HepG2 (cell line): ENCODE measurements at regions not wholly inside any gene's neighbourhood (a gene's known extent, or its start where the extent isn't known, plus 50 kb on each side); places are given as distances from the start of the nearest gene placed in this dataset.

Experiments
- ATAC-seq: fragments of 200-7000 bp; cut with Tn5 transposase; 3 replicates; pipeline ENCODE4 v1.9.1; 2020; ENCODE audit warnings: mild to moderate bottlenecking, moderate library complexity
- BruUV-seq: library from RNA; stranded (reverse); fragments of 400-500 nt; replicated peaks from 2 replicates; lab custom pipeline; 2021; lab: Mats Ljungman, UMichigan
- CTCF ChIA-PET: fragments of 300-600 bp; formaldehyde crosslinking; extraction: SDS; loops from one replicate; lab custom pipeline; 2021; ENCODE audit warnings: low total read pairs, inconsistent platforms, low intra/inter-chr PET ratio; lab: Yijun Ruan, JAX
- POLR2A ChIA-PET: fragments of 350-600 bp; sonication (Branson Sonifier 250); formaldehyde crosslinking; loops from one replicate; lab custom pipeline; 2020; ENCODE audit warnings: antibody characterized with exemption, inconsistent platforms; lab: Yijun Ruan, JAX
- DNase-seq: peaks from one replicate; pipeline ENCODE4 v3.0.0-alpha.2; 2015; ENCODE audit warnings: low spot score
- FAIRE-seq: peaks from 3 replicates; lab custom pipeline; 2011; peaks lifted over from hg19 to GRCh38; lab: Jason Lieb, UNC
- H2AFZ ChIP-seq: one replicate; pipeline ENCODE4 v1.6.1; 2011; ENCODE audit warnings: low read length, inconsistent platforms
- H3K27ac ChIP-seq: fragments of 300-600 bp; 3 replicates; pipeline ENCODE4 v1.8.0; 2011; ENCODE audit warnings: mixed run types, mild to moderate bottlenecking, mixed read lengths, low read length, inconsistent platforms; ENCODE audit not compliant: insufficient read depth; ENCODE audit errors: extremely low read length
- H3K27me3 ChIP-seq, 2 experiments: fragments of 200-600 bp in 1 of 2; 2 replicates in 1 of 2; 3 replicates in 1 of 2; pipeline versions ENCODE4 v1.6.0 to v1.8.0; 2011; ENCODE audit warnings: low read length in 2 of 2, mild to moderate bottlenecking in 2 of 2, moderate library complexity in 2 of 2, inconsistent platforms in 1 of 2; ENCODE audit not compliant: insufficient read depth in 2 of 2, control insufficient read depth in 1 of 2
- H3K36me3 ChIP-seq, 2 experiments: fragments of 200-600 bp in 1 of 2; replicated peaks in 1 of 2; 2 replicates in 1 of 2; 3 replicates in 1 of 2; pipeline versions ENCODE4 v1.5.1 to v1.8.0; 2011; ENCODE audit warnings: low read length in 2 of 2, inconsistent platforms in 1 of 2; ENCODE audit not compliant: insufficient read depth in 2 of 2, control insufficient read depth in 1 of 2
- H3K4me1 ChIP-seq: 2 replicates; pipeline ENCODE4 v1.5.1; 2012; ENCODE audit warnings: low read length, inconsistent platforms; ENCODE audit not compliant: insufficient read depth
- H3K4me2 ChIP-seq: 2 replicates; pipeline ENCODE4 v1.6.0; 2011; ENCODE audit warnings: low read depth, low read length, inconsistent platforms
- H3K4me3 ChIP-seq, 3 experiments: fragments of 200-600 bp in 1 of 3; sonication (generic), shearing (Covaris generic) in 1 of 3; replicated peaks in 1 of 3; 2 replicates each; pipeline ENCODE4 v1.5.1; 2011 to 2016; ENCODE audit warnings: low read length in 3 of 3, inconsistent platforms in 2 of 3, low read depth in 2 of 3, mild to moderate bottlenecking in 2 of 3, control low read depth in 1 of 3, mixed read lengths in 1 of 3; ENCODE audit not compliant: insufficient read depth in 1 of 3
- H3K79me2 ChIP-seq: one replicate; pipeline ENCODE4 v1.6.1; 2011; ENCODE audit warnings: low read length, inconsistent platforms; ENCODE audit not compliant: insufficient read depth
- H3K9ac ChIP-seq: 2 replicates; pipeline ENCODE4 v1.6.0; 2011; ENCODE audit warnings: mild to moderate bottlenecking, low read depth, low read length, inconsistent platforms; ENCODE audit not compliant: insufficient read depth
- H3K9me3 ChIP-seq: 2 replicates; pipeline ENCODE4 v1.5.1; 2012; ENCODE audit warnings: mild to moderate bottlenecking, low read length
- H4K20me1 ChIP-seq: 2 replicates; pipeline ENCODE4 v1.6.0; 2011; ENCODE audit warnings: inconsistent platforms, mild to moderate bottlenecking, low read length, moderate library complexity; ENCODE audit not compliant: insufficient read depth
- FUBP1 ChIP-seq: sonication (generic); formaldehyde crosslinking; IDR thresholded peaks from 2 replicates; pipeline ENCODE4 v1.5.1; 2020; ENCODE audit warnings: missing genetic modification reagents, mild to moderate bottlenecking, borderline replicate concordance
- GLMP ChIP-seq: sonication (generic); formaldehyde crosslinking; IDR thresholded peaks from 2 replicates; pipeline ENCODE4 v1.9.0; 2021; ENCODE audit warnings: missing genetic modification reagents, mild to moderate bottlenecking, borderline replicate concordance
- HNF4G ChIP-seq, 2 experiments: sonication (generic) in 1 of 2; formaldehyde crosslinking in 1 of 2; IDR thresholded peaks; 2 replicates each; pipeline versions ENCODE4 v1.4.0 to v1.6.1; 2011 to 2020; ENCODE audit warnings: borderline replicate concordance in 2 of 2, low read depth in 2 of 2, mild to moderate bottlenecking in 2 of 2, low read length in 1 of 2, missing genetic modification reagents in 1 of 2, moderate library complexity in 1 of 2
- JDP2 ChIP-seq: sonication (generic); formaldehyde crosslinking; IDR thresholded peaks from 2 replicates; pipeline ENCODE4 v1.8.1; 2022; ENCODE audit warnings: missing genetic modification reagents, borderline replicate concordance
- RORA ChIP-seq: sonication (generic); formaldehyde crosslinking; IDR thresholded peaks from 2 replicates; pipeline ENCODE4 v1.5.0; 2020; ENCODE audit warnings: mild to moderate bottlenecking, missing genetic modification reagents, moderate library complexity
- ZNF318 ChIP-seq: sonication (generic); formaldehyde crosslinking; IDR thresholded peaks from 2 replicates; pipeline ENCODE4 v1.4.0; 2020; ENCODE audit warnings: mild to moderate bottlenecking, missing genetic modification reagents
- ZNF512B ChIP-seq: sonication (generic); formaldehyde crosslinking; IDR thresholded peaks from 2 replicates; pipeline ENCODE4 v1.5.1; 2020; ENCODE audit warnings: missing genetic modification reagents, mild to moderate bottlenecking, borderline replicate concordance
- ZNF768 ChIP-seq: sonication (generic); formaldehyde crosslinking; IDR thresholded peaks from 2 replicates; pipeline ENCODE4 v1.4.0; 2020; ENCODE audit warnings: missing genetic modification reagents
- WGBS: methylation state at CpG from one replicate; pipeline ENCODE4 v1.1.6; 2017; ENCODE audit warnings: low lambda C conversion rate; 5-methylcytosine and 5-hydroxymethylcytosine counted together
- in situ Hi-C: cut with HindIII; loops from 2 replicates; pipeline ENCODE4 v1.10.0; 2017; ENCODE audit warnings: low pct_unique_long_range_greater_than_20kb; ENCODE audit not compliant: extremely low pct_ligation_motif_present
- intact Hi-C: fragments of 100-400 bp; cut with micrococcal nuclease; formaldehyde crosslinking; loops from one replicate; pipeline ENCODE4 v1.10.0; 2022; ENCODE audit not compliant: unreplicated experiment

GRCh38 chr17:36661047-36661666 is 59.8 kb downstream of the MRM1 start:
- no peaks in the 10 kb centered on the region for H3K9me3 ChIP-seq
- H3K4me3 ChIP-seq = no peak overlapping the region
- intact Hi-C loops = no loop called here
- BruUV-seq = no TSS peak
- H3K27me3 ChIP-seq = peaks cover 11 to 80% of the 10 kb centered on the region in 2 experiments
- DNase-seq (no peak), ATAC-seq (no peak), FAIRE-seq (no peak)
- in situ Hi-C loops = no loop called here
- ChIA-PET CTCF (no interaction called here), POLR2A (no interaction called here)
- WGBS = 9% methylated on average over 19 of the region's 21 CpGs
- no peaks in the 10 kb centered on the region for H4K20me1 ChIP-seq
- H3K27ac ChIP-seq = no peak overlapping the region
- no peaks in the 10 kb centered on the region for H3K36me3 ChIP-seq
- H2AFZ ChIP-seq = no peak overlapping the region
- no peak overlapping the region for H3K4me2 ChIP-seq
- no peaks in the 10 kb centered on the region for H3K79me2 ChIP-seq
- peaks cover 11% of the 10 kb centered on the region; the same call in 1 of the 2 replicates for H3K4me1 ChIP-seq
- no peak overlapping the region for H3K9ac ChIP-seq
- TF ChIP-seq FUBP1 (CRISPR knock-in tag) = no peak
- no peak for TF ChIP-seq HNF4G (IDR thresholded peaks at IDR 0.05; ENCODE audit: borderline replicate concordance, low read depth, low read length)
- no peak for TF ChIP-seq HNF4G (CRISPR knock-in tag; IDR thresholded peaks at IDR 0.05; ENCODE audit: borderline replicate concordance, low read depth)
- no peak for TF ChIP-seq ZNF768 (CRISPR knock-in tag)
- TF ChIP-seq JDP2 = no peak
- TF ChIP-seq GLMP = no peak
- no peak for TF ChIP-seq ZNF512B (CRISPR knock-in tag)
- no peak for TF ChIP-seq RORA
- no peak for TF ChIP-seq ZNF318
